Stimulated activated CD4-positive, alpha-beta T cell treated with anti-CD3 and anti-CD28 coated beads, TNF-alpha, amount 100 ng/mL, for 24 hours (primary cell): ENCODE measurements at regions not wholly inside any gene's neighbourhood (a gene's known extent, or its start where the extent isn't known, plus 50 kb on each side); places are given as distances from the start of the nearest gene placed in this dataset.
"Not testable (repeated sequence)": the region's sequence is repeated elsewhere in the genome, so short reads cannot be mapped to it uniquely, and the experiment has no call there.

Experiments
- DNase-seq, 3 experiments: peaks; one replicate each; pipeline ENCODE4 v3.0.0-alpha.2; 2020; ENCODE audit warnings: low read depth in 3 of 3

DNA sequence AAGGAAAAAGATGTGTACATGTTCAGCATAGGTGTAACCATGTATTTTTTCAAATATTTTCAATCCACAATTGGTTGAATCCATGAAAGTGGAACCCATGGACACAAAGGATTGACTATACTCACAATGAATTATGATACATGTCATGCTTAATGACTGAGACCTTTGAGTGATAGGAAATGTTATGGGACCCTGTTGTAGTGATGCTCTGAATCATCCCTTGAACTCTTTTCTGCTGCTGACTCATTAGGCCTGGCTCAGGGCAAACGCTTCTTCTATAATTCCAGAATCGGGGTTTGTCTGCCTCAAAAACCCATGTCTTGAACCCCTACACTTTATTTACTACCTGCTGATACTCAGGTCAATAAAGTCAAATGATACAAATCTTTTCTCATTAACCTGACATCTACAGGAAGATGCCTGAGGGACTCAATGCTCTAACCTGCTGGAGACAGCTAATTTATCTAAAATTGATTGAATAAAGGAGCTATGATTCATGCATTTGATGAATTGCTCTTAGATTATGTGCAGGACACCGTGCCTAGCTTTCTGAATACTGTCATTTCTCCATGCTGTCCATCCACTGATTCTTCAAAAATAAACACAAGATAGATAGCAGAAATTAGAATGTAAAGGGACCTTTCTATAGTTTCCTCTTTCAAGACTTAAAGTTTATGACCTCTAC lies 260.1 kb downstream of the PRELID2 start:
- DNase-seq = no peak

DNA sequence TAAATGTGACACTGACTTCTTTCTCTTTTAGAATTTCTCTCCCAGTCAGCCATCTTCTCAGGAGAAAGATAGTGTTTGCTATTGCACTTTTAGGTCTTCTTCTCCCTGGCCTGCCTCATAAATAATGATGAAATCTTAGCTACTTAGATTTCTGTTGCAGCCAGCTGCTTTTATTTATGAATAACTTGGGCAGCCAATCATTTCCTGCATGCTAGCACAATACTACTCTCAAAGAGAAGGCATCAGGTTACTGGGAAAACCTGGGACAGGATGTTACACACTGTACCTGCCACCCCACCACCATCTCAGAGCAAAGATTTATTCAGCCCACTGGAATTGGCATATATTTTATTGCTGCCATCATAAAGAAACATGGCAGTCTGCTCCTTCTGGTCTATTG lies 266.6 kb downstream of the PRELID2 start:
- DNase-seq = no peak

DNA sequence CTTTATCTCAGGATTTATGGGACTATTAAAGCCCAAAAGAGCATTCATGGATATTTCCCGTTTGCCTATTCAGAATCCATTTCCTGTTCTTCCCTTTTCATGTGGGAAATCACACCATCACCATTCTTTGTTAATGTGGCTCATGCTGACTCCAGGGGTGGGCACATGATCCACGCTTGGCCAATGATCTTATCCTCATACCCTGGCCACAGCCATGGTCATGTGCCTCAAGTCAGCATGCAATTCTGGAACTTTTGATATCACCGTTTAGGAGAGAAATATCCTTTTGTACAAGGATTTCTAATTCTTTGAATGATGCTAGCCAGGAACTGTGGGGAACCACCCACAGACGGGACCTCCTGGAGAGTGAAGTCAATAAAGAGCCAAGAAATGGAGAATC lies 272.2 kb downstream of the PRELID2 start:
- DNase-seq = no peak

DNA sequence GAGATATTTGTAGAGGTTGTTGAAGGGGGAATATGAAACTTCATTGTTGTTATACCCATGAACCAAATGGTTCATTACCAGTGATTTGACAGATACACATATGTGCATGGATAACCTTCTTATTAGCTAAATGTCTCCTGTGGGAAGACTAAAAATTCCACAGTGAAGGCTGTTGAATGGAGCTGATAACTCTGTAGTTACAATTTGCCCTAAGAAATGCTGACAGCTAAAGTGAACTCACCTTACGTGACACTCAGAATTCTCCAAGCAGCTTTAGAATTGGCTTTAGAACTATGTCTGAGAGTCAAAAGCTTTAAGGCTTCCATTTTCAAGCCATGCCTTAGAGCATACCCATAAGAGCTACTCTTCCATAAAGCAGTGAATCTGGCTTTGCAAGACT lies 276.9 kb downstream of the PRELID2 start:
- no peak for DNase-seq

DNA sequence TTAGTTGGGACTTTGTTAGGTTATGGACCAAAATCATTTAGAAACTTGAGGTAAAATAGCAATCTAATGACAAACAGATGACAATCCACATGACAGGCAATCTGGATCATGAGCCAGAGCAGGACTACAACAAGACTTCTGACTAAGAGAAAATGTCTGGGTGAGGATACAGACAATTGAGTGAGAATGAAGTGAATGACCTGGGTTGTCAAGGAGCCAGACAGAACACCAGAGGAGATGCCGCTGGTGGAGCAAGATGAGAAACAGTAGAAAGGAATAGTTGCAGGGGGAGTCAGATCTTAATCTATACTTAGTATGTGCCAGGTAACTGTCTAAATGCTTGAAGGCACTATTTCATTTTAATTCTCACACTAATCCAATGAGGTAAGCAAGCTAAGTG lies 277.8 kb downstream of the PRELID2 start:
- DNase-seq = no peak

DNA sequence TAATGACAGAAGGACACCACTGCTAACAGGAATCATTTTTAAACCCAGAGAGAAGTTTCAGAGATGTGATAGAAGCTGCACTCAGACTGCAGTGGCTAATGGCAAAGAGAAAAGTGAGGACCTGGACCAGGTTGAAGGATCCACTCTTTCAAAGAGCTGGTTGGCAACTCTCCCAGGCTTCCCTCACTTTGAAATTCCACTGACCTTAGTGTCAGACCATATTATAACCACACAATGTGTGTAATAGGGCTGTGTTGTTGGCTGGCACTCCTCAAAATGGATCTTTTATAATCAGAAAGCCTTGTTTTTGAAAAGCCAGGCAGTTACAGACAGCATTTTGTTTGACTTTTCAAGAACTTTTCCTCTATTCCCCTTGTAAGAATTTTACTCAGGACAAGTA lies 280.7 kb downstream of the PRELID2 start:
- DNase-seq = no peak

DNA sequence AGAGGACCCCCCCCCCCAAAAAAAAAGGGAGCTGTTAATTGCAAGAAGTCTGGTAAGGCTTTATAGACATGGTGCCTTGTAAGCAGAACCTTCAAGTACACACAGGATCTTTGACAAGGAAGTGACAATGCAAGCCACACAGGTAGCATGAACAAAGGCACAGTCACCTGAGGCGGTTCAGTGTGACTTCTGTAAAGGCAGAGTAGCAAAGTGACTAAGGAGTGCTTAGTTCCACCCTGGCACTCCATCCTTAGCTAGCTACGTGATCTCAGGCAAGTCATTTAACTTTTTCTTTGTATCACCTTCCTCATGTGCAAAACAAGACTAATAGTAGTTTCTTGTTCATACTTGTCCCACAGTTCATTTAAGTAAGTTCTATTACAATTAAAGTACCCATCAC lies 282.0 kb downstream of the PRELID2 start:
- no peak for DNase-seq

DNA sequence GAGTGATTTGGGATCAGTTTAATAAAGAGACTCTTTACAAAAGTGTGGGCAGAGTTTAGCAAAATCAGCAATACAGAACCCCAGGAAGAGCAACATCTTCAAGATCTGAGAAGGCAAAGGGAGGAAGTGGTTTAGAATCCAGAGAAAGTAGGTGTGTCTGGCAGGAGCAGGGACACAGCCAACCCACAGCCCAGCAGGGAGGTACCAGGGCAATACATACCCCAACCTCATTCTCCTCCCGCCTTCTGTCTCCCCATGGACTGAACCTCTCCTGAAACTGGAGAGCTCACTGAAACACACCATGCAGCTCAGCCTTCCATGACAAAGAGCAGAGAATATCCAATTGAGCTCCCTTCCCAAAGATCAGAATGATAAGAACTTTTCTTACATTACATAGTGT lies 283.4 kb downstream of the PRELID2 start:
- no peak for DNase-seq

DNA sequence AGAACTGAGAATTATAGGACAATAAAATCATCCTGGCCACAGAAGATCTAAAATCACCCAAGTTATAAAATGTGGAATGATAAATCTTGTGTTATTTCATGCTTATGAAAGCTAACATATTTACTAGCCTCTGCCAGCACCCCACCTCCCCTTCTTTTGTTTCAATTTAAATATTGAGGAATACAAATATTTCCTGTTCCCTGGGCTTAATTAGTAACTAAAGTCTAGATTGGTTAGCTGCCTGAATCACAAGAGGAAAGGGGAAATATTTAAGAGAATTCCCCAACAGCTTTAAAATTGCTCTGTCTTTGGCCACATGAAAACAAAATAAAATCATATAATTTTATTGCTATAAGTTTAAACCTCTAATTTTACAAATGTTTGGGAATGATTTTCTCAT lies 287.0 kb downstream of the PRELID2 start:
- no peak for DNase-seq

DNA sequence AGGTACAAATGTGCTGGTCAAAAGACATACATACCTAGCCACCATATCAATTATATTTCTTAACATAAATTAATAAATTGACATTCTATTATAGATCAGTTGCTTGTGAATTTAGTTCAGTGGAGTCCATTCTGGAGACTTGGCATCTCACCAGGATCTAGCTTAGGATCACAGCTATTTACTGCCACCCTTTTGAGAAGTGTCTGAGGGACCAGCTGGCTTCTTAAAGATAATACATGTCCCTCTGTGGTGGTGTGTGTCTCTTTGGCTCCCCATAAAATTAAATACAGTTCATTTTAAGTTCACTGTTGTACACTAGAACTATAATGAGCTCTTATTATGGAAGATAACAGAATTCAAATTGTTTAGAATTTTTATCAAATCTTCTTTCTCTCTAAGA lies 290.7 kb downstream of the PRELID2 start:
- no peak for DNase-seq

DNA sequence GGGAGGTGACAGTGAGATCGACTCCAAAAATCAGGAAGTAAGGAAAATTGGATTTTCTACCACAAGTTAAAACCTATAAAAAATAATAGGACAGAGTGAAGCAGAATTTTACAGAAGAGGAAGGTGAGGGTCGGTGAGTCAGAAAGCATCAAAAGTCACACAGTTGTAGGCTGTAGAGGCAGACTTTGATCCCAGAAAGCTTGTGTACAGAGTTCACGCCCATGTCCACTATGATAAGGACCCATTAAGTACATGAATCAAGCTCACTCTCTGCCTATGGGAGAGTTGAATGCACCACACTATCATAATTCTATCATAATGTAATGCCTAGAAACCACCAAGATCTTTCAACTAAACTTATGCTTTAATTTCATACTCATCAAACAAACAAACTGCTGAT lies 291.2 kb downstream of the PRELID2 start:
- no peak for DNase-seq

DNA sequence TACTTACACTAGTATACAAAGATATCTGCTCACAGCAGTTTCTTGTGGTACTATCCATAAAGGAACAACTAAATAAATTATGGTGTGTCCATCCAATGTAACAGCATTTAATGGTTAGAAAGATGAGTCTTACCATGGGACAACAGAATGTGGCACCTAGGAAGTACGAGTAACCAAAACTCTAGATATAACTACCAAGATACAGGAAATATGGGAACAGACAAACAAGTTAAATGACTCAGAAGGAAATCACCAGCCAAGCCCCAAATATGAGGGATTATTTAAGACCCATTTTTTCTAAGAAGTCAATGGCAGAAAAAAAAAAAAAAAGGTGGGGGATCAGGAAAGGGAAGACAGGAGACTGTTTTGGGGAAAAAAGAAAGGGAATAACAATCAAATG lies 294.8 kb downstream of the PRELID2 start:
- no peak for DNase-seq

DNA sequence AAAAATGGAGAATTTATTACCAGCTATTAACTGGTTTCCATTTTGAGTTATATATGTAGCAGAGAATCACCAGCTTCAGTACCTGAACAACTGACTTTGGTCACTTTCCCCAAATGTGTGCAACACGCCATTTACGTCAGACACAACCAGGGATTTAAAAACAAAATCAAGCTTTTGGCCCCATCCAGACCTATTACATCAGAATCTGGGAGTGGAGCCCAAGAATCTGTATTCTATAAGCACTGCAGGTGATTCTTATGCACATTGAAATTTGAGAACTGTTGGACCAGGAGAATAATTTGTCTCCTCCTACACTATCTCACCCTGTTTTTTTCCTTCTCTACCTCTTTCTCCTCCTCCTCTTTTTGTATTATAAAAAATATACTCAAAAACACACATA lies 295.9 kb downstream of the PRELID2 start:
- DNase-seq = no peak

DNA sequence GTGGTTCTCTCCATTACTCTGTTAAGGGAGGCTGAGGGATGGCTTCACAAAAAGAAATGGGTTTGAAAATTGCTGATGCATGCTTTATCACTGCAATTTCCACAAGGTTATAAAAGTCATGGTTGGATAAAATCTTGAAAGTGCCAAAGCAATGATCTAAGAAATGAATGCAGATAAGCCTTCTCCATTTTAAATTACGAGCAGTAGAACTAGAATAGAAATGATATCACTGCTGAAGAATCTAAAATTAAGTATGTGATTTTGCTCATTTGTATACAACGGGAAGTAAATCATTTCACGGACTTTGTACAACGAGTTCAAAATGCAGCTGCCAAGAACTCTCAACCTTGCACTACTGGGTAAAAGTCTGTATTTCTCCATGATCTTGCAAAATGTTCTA lies 299.0 kb downstream of the PRELID2 start:
- DNase-seq = no peak

DNA sequence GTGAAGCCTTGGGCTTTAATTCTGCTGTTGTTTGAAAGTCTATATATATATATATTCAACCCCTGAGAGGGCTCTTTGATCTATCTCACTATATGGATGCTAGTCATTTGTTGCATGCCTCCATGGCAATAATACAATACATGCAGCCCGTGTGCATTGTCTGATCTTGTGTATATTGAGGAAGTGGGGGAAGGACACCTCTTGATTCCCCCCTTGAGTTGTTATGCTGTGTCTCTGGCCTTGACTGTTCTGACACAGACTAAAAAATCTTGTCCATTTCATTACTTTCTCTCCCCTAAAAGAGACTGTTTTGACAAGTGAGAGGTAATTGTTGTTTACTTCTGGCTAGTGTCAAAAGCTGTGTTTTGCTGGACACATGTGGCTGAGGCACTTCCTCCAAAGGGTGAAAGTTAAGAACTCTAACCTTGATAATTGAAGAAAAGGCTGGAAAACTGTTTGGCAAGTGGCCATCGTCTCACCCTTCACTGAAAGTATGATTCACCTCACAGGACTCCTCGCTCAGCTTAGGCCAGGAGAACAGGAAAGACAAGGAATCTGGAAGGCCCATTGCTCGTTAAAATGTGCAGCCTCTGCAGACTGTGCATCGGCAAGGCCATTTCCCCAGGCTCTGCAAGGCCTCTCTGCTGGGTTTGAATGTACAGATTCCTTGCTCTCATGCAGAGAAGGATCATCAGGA lies 304.0 kb downstream of the PRELID2 start:
- no peak for DNase-seq

DNA sequence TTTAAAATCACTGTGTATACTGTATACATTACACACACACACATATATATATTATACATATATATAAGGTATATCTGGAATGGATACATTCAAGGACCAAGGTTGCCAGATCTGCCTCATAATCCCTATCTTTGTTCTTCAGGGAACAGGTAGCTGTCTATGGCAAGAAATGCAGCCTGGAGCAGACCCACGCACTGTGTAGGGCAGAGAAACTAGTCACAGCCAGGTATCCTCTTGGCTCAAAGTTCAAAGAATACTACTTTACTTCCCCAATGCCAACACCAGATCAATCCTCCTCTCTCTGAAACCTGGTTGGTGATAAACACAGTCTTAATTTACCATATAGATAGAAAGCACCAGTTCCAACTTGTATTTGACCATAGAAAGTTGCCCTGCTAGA lies 313.6 kb downstream of the PRELID2 start:
- no peak for DNase-seq

DNA sequence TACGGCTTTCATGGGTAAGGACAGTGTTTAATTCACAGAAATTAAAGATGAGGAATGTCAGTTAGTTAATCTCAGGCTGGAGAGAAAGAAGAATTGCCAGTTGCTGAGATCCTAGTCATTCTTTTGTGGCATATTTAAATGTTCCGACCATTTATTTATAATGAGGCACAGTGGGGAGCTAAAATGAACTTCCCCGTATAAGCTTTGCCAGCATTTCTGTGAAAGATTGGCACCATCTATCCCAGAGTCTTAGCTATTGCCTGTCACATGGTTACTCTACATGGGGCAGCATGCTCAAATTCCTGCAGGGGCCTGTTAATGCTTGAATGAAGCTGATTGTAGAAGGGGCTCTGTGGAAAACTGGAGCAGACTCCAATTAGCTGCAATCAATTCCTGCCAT lies 314.1 kb downstream of the PRELID2 start:
- no peak for DNase-seq

DNA sequence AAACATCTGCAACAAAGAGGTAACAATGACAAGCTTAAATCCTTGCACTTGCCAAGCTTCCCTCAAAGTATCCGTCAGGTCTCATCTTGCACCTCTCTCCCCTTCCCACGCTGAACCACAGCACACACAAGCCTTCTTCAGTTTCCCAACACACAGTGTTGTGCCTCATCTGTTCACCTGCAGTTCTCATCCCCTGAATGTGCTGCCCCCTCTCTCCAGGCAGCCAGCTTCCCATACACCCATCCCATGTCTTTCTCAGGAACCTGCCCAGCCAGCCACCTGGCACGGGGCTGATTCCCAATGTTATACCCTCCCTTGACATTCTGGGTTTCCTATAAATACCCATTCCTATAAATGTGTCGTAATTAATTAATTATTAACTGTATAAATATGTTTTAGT lies 314.8 kb downstream of the PRELID2 start:
- DNase-seq = no peak

DNA sequence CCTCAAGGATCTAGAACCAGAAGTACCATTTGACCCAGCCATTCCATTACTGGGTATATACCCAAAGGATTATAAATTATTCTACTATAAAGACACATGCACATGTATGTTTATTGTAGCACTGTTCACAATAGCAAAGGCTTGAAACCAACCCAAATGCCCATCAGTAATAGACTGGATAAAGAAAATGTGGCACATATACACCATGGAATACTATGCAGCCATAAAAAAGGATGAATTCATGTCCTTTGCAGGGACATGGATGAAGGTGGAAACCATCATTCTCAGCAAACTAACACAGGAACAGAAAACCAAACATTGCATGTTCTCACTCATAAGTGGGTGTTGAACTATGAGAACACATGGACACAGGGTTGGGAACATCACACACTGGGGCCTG lies 317.6 kb downstream of the PRELID2 start:
- DNase-seq = not testable (repeated sequence)

DNA sequence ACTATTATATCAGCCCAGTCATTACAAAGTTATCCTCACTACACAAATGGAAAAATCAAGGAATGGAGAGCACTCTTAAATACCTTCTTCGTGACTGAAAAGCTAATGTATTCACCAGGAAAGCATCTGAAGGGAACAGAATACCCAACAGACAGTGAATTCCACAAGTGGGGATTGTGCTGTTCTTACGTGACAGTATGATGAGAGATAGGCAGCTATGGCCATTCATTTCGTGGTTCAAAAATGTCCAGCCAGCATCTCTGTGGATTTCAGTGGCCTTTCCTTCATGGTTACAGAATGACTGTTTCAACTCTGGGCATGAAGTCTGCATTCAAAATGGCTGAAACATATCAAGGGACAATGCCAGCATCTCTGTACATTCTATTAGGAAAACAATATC lies 323.8 kb downstream of the PRELID2 start:
- no peak for DNase-seq

DNA sequence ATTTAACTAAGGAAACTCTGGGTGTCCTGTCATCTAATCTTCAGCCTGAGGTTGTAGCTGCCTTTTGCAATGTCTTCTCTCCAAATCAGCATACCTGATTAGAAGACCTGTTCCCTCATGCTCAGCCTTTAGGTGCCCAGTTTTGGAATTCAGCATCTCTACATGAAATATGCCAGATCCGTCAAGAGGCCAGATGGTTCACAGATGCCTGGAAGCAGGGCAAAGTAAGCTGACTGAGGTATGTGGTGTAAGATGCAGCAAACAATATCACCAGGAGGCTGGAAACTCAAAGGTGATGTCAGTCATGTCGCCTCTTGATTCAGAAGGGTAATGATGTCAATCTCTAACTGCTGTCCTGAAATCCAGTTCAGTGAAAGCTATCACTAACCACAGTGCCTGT lies 324.4 kb downstream of the PRELID2 start:
- DNase-seq = no peak

DNA sequence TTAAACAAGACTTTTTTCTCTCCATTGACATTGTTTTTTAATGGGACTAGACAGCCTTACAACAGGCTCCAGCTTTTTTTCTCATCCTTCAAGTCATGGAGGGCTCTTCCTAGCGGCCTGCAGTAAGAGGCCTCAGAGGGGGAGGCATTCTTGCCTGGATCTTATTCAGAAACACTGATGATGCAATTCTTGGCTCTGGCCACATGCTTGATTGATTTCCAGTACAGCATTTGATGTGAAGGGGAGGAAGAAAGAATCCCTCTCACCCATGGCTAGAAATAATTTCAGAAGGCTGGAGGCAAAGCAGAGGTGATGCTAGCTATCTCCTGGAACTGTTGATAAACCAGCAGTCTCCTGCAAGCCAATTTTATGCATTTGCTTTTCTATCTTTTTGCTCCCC lies 324.8 kb downstream of the PRELID2 start:
- no peak for DNase-seq

DNA sequence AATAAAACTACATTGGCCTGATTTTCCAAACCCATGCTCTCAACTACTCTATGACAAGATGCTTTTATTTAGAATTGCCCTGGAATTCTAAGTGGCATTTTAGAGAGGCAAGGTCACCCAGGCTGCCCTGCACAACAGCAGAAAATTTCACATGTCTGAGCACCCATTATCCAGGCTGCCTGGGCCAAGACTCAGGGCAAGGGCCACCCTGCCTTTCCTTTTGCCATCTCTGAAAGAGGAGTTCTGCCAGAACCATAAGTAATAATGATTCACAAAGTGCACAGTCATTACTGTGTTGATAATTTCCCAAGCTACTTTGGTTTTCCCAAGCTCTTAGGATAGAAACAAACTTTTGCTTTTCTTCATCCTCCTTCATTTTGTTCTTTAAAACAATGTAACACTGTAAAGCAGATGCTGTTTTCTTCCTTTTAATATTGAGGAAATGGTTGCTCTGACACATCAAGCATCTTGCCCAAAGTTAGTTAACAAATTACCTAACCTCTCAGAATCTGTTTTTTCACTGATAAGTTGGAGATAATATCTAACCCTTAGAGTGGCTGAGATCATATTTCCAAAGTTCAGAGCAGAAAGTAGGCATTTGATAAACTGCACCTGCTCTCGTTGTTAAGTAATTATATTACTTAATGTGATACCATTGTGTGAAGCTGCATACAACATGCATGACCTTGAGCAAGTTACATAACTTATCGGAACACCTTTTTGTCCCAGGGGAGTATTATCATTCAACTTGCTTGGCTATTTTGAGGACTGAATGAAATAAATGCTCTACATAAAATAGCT lies 325.6 kb downstream of the PRELID2 start:
- no peak for DNase-seq
